ENCODE measurements at regions not wholly inside any gene's neighbourhood (a gene's known extent, or its start where the extent isn't known, plus 50 kb on each side); places are given as distances from the start of the nearest gene placed in this dataset.

DNA sequence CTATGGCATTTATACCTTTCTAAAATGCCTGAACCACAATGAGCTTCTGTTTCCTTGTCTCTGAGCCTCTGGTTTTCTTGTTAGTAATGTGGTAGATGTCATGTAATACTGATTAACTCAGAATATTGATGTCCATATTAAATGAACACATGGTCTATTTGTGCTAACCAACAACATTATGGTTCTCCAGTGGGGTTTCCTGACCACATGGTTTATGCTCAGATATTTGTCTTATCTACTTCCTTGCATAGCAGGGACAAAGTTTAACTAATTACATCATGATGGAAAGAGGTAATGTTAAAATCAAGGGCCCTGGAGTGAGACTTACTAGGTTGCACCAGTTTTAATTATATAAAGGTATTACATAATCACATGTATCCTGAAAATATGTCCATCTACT, 62.6 kb upstream of the SCN10A start:
- Histone ChIP-seq H3K4me3 (no peak overlapping the region), H3K36me3 (no peaks in the 10 kb centered on the region), H3K27ac (no peak overlapping the region), H3K9me3 (no peaks in the 10 kb centered on the region), H3K4me1 (no peaks in the 10 kb centered on the region), H3K27me3 (no peaks in the 10 kb centered on the region)
- no peak for DNase-seq
- ATAC-seq, result no peak
- in situ Hi-C loops (cut with MboI; ENCODE audit: low sequenced_read_pairs in 4 of 4) (no loop called here), intact Hi-C loops (cut with DNase I; ENCODE audit: low total_unique reads) (no loop called here)
- TF ChIP-seq, protein P1, sequence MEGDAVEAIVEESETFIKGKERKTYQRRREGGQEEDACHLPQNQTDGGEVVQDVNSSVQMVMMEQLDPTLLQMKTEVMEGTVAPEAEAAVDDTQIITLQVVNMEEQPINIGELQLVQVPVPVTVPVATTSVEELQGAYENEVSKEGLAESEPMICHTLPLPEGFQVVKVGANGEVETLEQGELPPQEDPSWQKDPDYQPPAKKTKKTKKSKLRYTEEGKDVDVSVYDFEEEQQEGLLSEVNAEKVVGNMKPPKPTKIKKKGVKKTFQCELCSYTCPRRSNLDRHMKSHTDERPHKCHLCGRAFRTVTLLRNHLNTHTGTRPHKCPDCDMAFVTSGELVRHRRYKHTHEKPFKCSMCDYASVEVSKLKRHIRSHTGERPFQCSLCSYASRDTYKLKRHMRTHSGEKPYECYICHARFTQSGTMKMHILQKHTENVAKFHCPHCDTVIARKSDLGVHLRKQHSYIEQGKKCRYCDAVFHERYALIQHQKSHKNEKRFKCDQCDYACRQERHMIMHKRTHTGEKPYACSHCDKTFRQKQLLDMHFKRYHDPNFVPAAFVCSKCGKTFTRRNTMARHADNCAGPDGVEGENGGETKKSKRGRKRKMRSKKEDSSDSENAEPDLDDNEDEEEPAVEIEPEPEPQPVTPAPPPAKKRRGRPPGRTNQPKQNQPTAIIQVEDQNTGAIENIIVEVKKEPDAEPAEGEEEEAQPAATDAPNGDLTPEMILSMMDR (IDR thresholded peaks at IDR 0.05 in 4 of 5, conservative IDR thresholded peaks at IDR 0.05 in 1 of 5), result no peak
- no peak for TF ChIP-seq POLR2A (IDR thresholded peaks at IDR 0.05)
